ENCODE measurements at regions not wholly inside any gene's neighbourhood (a gene's known extent, or its start where the extent isn't known, plus 50 kb on each side); places are given as distances from the start of the nearest gene placed in this dataset.
"Not testable (repeated sequence)": the region's sequence is repeated elsewhere in the genome, so short reads cannot be mapped to it uniquely, and the experiment has no call there.

DNA sequence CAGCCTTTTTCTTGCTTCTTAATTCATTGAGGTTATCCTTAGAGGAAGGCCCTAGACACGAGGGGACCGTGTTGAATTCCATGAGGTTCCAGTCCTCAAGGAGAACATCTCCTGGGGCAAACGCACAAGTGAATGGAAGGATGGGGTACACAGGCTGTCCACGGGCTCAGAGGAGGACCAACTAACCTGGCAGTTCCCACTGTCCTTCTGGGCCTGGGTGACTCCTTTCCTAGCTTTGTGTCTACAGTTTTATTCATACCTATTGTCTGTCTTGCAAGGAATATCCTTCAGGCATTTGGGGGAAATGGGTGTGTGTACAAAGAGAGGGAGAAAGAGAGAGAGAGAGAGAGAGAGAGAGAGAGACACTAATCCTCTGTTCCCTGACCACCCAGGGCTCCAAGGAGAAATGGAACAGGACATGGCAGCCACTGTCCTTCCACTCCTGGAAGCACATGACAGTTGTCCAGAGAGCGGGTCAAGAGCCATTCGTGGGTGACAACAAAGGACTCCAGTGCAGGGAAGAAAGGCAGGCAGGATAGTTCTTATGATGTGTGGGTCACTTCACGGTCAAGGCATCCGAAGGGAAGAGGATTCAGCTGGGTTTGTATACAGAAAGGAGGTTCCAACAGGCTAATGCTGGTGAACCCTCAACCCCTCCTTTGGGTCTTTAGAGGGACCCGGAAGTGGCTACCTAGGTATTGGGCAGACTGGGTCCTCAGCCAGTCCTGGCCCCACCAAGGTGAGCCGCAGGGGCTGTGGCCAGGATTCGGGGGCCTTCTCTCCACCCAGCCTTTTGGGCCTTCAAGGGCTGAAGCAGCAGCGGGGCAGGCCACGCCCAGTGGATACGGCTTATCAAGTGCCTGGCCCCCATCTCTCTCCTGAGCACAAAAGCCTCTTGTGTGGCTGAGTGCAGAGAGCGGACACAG, 150.6 kb downstream of the MYCN start:
- Histone ChIP-seq H3K27me3 (ENCODE audit: control insufficient read depth in 1 of 2, insufficient read depth in 2 of 2, low read length in 2 of 2) (no peaks in the 10 kb centered on the region), H3K9me3 (ENCODE audit: control insufficient read depth in 2 of 2, insufficient read depth in 1 of 2, low read depth in 1 of 2, low read length in 1 of 2) (no peaks in the 10 kb centered on the region), H3K4me3 (ENCODE audit: low read depth in 1 of 2, low read length in 2 of 2) (no peak overlapping the region), H3K27ac (ENCODE audit: low read depth in 2 of 2, low read length in 1 of 2) (no peak overlapping the region), H3K4me1 (ENCODE audit: control insufficient read depth in 2 of 2, insufficient read depth in 2 of 2, low read length in 1 of 2) (no peaks in the 10 kb centered on the region), H3K36me3 (ENCODE audit: control insufficient read depth in 2 of 2, insufficient read depth in 2 of 2, low read length in 1 of 2) (no peaks in the 10 kb centered on the region)
- 86% methylated on average over 15 of the region's 15 CpGs for WGBS, 2 donors

GRCh38 chr2:16089491-16089890, 149.1 kb downstream of the MYCN start:
- 76 to 81% methylated on average over 7 of the region's 7 CpGs for WGBS, 2 donors
- H3K36me3 ChIP-seq (ENCODE audit: control insufficient read depth in 2 of 2, insufficient read depth in 2 of 2, low read length in 1 of 2); H3K4me1 ChIP-seq (ENCODE audit: control insufficient read depth in 2 of 2, insufficient read depth in 2 of 2, low read length in 1 of 2); H3K4me3 ChIP-seq (ENCODE audit: low read depth in 1 of 2, low read length in 2 of 2); H3K9me3 ChIP-seq (ENCODE audit: control insufficient read depth in 2 of 2, insufficient read depth in 1 of 2, low read depth in 1 of 2, low read length in 1 of 2); H3K27me3 ChIP-seq (ENCODE audit: control insufficient read depth in 1 of 2, insufficient read depth in 2 of 2, low read length in 2 of 2); H3K27ac ChIP-seq (ENCODE audit: low read depth in 2 of 2, low read length in 1 of 2): not testable (repeated sequence)

- Histone ChIP-seq H3K9me3 (ENCODE audit: control insufficient read depth in 2 of 2, insufficient read depth in 1 of 2, low read depth in 1 of 2, low read length in 1 of 2) (no peaks in the 10 kb centered on the region), H3K27ac (ENCODE audit: low read depth in 2 of 2, low read length in 1 of 2) (no peak overlapping the region), H3K4me3 (ENCODE audit: low read depth in 1 of 2, low read length in 2 of 2) (no peak overlapping the region), H3K4me1 (ENCODE audit: control insufficient read depth in 2 of 2, insufficient read depth in 2 of 2, low read length in 1 of 2) (no peaks in the 10 kb centered on the region), H3K27me3 (ENCODE audit: control insufficient read depth in 1 of 2, insufficient read depth in 2 of 2, low read length in 2 of 2) (no peaks in the 10 kb centered on the region), H3K36me3 (ENCODE audit: control insufficient read depth in 2 of 2, insufficient read depth in 2 of 2, low read length in 1 of 2) (no peaks in the 10 kb centered on the region)
- 67 to 74% methylated on average over 3 of the region's 3 CpGs for WGBS, 2 donors
Observed at GRCh38 chr2:16088802-16089112, 148.4 kb downstream of the MYCN start.

GRCh38 chr2:16088035-16088801, 147.9 kb downstream of the MYCN start:
- Histone ChIP-seq H3K27me3 (ENCODE audit: control insufficient read depth in 1 of 2, insufficient read depth in 2 of 2, low read length in 2 of 2) (no peaks in the 10 kb centered on the region), H3K9me3 (ENCODE audit: control insufficient read depth in 2 of 2, insufficient read depth in 1 of 2, low read depth in 1 of 2, low read length in 1 of 2) (no peaks in the 10 kb centered on the region), H3K4me1 (ENCODE audit: control insufficient read depth in 2 of 2, insufficient read depth in 2 of 2, low read length in 1 of 2) (no peaks in the 10 kb centered on the region), H3K36me3 (ENCODE audit: control insufficient read depth in 2 of 2, insufficient read depth in 2 of 2, low read length in 1 of 2) (no peaks in the 10 kb centered on the region), H3K27ac (ENCODE audit: low read depth in 2 of 2, low read length in 1 of 2) (no peak overlapping the region), H3K4me3 (ENCODE audit: low read depth in 1 of 2, low read length in 2 of 2) (no peak overlapping the region)
- 76 to 77% methylated on average over 10 of the region's 10 CpGs for whole genome bisulfite sequencing, 2 donors

- H3K4me3 ChIP-seq (ENCODE audit: low read depth in 1 of 2, low read length in 2 of 2); H3K27me3 ChIP-seq (ENCODE audit: control insufficient read depth in 1 of 2, insufficient read depth in 2 of 2, low read length in 2 of 2); H3K9me3 ChIP-seq (ENCODE audit: control insufficient read depth in 2 of 2, insufficient read depth in 1 of 2, low read depth in 1 of 2, low read length in 1 of 2); H3K4me1 ChIP-seq (ENCODE audit: control insufficient read depth in 2 of 2, insufficient read depth in 2 of 2, low read length in 1 of 2); H3K36me3 ChIP-seq (ENCODE audit: control insufficient read depth in 2 of 2, insufficient read depth in 2 of 2, low read length in 1 of 2); H3K27ac ChIP-seq (ENCODE audit: low read depth in 2 of 2, low read length in 1 of 2): not testable (repeated sequence)
- WGBS, 2 donors: 84 to 88% methylated on average over 12 of the region's 12 CpGs
Observed at GRCh38 chr2:16086136-16086535, 145.8 kb downstream of the MYCN start.

DNA sequence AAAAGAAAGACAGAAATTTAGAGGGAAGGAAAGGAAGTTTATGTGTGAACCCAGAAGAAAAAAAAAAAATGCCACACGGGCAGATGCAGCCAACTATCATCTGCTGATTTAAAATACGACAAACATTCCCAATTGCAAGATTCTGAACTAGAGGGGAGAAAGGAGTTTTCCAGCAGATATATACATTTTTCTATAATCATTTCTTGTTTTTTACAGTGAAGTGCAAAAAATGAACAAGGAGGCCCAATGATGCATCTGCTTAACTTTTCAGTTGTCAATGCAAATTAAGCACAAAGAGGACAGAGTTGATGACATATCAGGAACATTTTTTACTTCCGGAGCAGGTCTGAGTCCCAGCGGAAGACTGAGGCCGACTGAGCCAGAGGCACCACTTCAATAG, 144.7 kb downstream of the MYCN start:
- WGBS, 2 donors: 85 to 90% methylated on average over 5 of the region's 5 CpGs
- Histone ChIP-seq H3K36me3 (ENCODE audit: control insufficient read depth in 2 of 2, insufficient read depth in 2 of 2, low read length in 1 of 2) (no peaks in the 10 kb centered on the region), H3K27ac (ENCODE audit: low read depth in 2 of 2, low read length in 1 of 2) (no peak overlapping the region)

GRCh38 chr2:16084274-16084673, 143.9 kb downstream of the MYCN start:
- Histone ChIP-seq H3K9me3 (ENCODE audit: control insufficient read depth in 2 of 2, insufficient read depth in 1 of 2, low read depth in 1 of 2, low read length in 1 of 2) (no peaks in the 10 kb centered on the region), H3K36me3 (ENCODE audit: control insufficient read depth in 2 of 2, insufficient read depth in 2 of 2, low read length in 1 of 2) (no peaks in the 10 kb centered on the region), H3K4me1 (ENCODE audit: control insufficient read depth in 2 of 2, insufficient read depth in 2 of 2, low read length in 1 of 2) (no peaks in the 10 kb centered on the region), H3K27me3 (ENCODE audit: control insufficient read depth in 1 of 2, insufficient read depth in 2 of 2, low read length in 2 of 2) (no peaks in the 10 kb centered on the region), H3K27ac (ENCODE audit: low read depth in 2 of 2, low read length in 1 of 2) (no peak overlapping the region), H3K4me3 (ENCODE audit: low read depth in 1 of 2, low read length in 2 of 2) (no peak overlapping the region)
- 71 to 76% methylated on average over 8 of the region's 8 CpGs for whole genome bisulfite sequencing, 2 donors

More for the DNA sequence above, 144.7 kb downstream of the MYCN start:
- Histone ChIP-seq H3K9me3 (ENCODE audit: control insufficient read depth in 2 of 2, insufficient read depth in 1 of 2, low read depth in 1 of 2, low read length in 1 of 2) (no peaks in the 10 kb centered on the region), H3K4me1 (ENCODE audit: control insufficient read depth in 2 of 2, insufficient read depth in 2 of 2, low read length in 1 of 2) (no peaks in the 10 kb centered on the region), H3K27me3 (ENCODE audit: control insufficient read depth in 1 of 2, insufficient read depth in 2 of 2, low read length in 2 of 2) (no peaks in the 10 kb centered on the region), H3K4me3 (ENCODE audit: low read depth in 1 of 2, low read length in 2 of 2) (no peak overlapping the region)

DNA sequence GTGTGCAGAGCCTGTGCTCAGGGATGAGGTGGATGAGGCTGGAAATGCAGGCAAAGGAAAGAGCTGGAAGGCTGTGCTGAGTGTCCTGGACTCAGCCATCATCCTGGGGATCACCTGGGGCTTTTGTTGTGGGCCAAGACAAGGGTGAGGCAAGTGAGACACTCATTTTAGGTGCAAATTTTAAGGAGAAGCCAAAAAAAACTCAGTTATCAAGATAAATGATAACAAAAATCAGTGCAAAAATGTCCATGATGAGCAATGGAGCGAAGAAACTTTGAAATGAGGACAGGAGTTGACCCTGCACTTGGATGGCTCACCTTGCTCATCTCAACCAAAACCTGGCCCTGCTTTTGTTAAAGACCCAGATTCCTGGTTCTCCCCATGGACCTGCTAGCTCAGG, 141.9 kb downstream of the MYCN start:
- Histone ChIP-seq H3K4me1 (ENCODE audit: control insufficient read depth in 2 of 2, insufficient read depth in 2 of 2, low read length in 1 of 2) (no peaks in the 10 kb centered on the region), H3K27ac (ENCODE audit: low read depth in 2 of 2, low read length in 1 of 2) (no peak overlapping the region), H3K36me3 (ENCODE audit: control insufficient read depth in 2 of 2, insufficient read depth in 2 of 2, low read length in 1 of 2) (no peaks in the 10 kb centered on the region), H3K27me3 (ENCODE audit: control insufficient read depth in 1 of 2, insufficient read depth in 2 of 2, low read length in 2 of 2) (no peaks in the 10 kb centered on the region), H3K9me3 (ENCODE audit: control insufficient read depth in 2 of 2, insufficient read depth in 1 of 2, low read depth in 1 of 2, low read length in 1 of 2) (no peaks in the 10 kb centered on the region), H3K4me3 (ENCODE audit: low read depth in 1 of 2, low read length in 2 of 2) (no peak overlapping the region)
- 89 to 98% methylated on average over 1 of the region's 1 CpG for WGBS, 2 donors

DNA sequence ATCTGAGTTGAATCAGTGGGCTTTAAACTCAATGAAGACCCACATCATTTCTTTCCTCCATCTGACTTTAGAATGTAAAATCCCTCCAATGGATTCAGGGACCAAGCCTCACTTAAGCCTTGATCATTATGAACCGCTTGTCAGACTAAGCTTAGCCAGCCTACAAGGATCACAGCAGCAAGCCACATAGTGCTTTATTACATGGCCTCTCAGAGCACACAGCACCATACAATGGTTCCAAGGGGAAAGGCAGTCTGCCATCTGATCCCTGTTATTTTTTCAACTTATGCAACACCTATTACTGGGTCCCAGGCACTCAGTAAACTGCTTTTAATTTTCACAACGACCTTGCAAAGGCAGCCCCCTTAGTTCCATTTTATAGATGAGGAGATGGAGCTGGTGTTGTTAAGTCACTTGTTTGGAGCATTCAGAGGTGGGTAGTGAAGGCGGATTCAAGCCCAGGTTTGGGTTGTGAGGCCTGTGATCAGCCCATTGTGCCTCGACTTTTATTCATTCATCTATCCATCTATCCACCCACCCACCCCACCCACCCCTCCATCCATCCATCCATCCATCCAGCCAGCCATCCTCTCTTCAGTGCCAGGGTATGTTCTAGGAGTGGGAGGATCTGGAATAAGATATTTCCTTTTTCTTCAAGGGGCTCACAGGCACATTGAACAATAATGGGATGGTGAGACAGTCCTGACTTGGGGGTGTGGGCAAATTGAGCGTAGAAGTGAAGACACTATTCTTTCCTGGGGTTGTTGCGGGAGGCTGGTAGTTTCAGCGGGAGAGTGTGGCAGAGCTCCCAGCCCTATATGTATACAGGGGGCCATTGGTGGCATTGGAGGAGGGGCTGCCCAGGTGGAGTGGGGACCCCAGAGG, 141.2 kb downstream of the MYCN start:
- no peak overlapping the region for H3K4me3 ChIP-seq (ENCODE audit: low read depth in 1 of 2, low read length in 2 of 2)
- H3K36me3 ChIP-seq (ENCODE audit: control insufficient read depth in 2 of 2, insufficient read depth in 2 of 2, low read length in 1 of 2): no peaks in the 10 kb centered on the region
- no peaks in the 10 kb centered on the region for H3K4me1 ChIP-seq (ENCODE audit: control insufficient read depth in 2 of 2, insufficient read depth in 2 of 2, low read length in 1 of 2)
- no peaks in the 10 kb centered on the region for H3K9me3 ChIP-seq (ENCODE audit: control insufficient read depth in 2 of 2, insufficient read depth in 1 of 2, low read depth in 1 of 2, low read length in 1 of 2)
- no peaks in the 10 kb centered on the region for H3K27me3 ChIP-seq (ENCODE audit: control insufficient read depth in 1 of 2, insufficient read depth in 2 of 2, low read length in 2 of 2)
- H3K27ac ChIP-seq (ENCODE audit: low read depth in 2 of 2, low read length in 1 of 2): no peak overlapping the region
- 78 to 82% methylated on average over 7 of the region's 7 CpGs for WGBS, 2 donors

Data from esophagus (tissue), 2 donors.